T-helper 2 cell treated with Interferon-gamma antibody and Interleukin-4, amounts not matched to agents 5 μg/mL and 100 μg/mL, for 36 hours (primary cell): ENCODE measurements at regions not wholly inside any gene's neighbourhood (a gene's known extent, or its start where the extent isn't known, plus 50 kb on each side); places are given as distances from the start of the nearest gene placed in this dataset.

Source experiments
- DNase-seq: peaks from one replicate; pipeline ENCODE4 v3.0.0; 2021; ENCODE audit warnings: low spot score
- H3K27ac Mint-ChIP-seq: one replicate; pipeline ENCODE4 v1.8.0; 2021; ENCODE audit warnings: mild to moderate bottlenecking, mixed read lengths
- H3K27me3 Mint-ChIP-seq: one replicate; pipeline ENCODE4 v1.8.0; 2021; ENCODE audit warnings: low read depth, mixed read lengths
- H3K36me3 Mint-ChIP-seq: one replicate; pipeline ENCODE4 v1.8.0; 2021; ENCODE audit warnings: low read depth, mixed read lengths
- H3K4me1 Mint-ChIP-seq: one replicate; pipeline ENCODE4 v1.8.0; 2021; ENCODE audit warnings: low read depth, mixed read lengths
- H3K4me3 Mint-ChIP-seq: one replicate; pipeline ENCODE4 v1.8.0; 2022; ENCODE audit warnings: mild to moderate bottlenecking, moderate library complexity, mixed read lengths
- H3K9me3 Mint-ChIP-seq: one replicate; pipeline ENCODE4 v1.8.0; 2021; ENCODE audit warnings: mixed read lengths

DNA sequence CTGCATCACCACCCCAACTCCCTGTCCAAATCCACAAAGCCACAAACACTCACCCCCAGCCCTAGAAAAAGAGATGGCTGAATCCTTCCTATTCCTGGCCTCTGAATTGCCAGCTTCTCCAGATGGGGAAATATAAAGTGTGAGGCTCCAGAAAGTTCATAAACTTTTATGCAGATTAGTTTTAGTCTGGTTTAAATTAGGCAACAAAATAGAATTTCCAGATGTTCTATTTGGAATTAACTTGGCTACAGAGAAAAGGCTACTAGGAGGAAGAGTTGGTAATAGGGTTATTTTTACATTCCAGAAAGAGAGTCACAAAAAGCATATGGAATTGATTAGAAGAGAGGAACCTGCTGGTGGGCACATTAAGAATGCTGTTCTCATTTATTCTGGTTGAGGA is 56.0 kb downstream of the EN1 start:
- H3K4me3 Mint-ChIP-seq: no peak overlapping the region
- H3K27me3 Mint-ChIP-seq: no peaks in the 10 kb centered on the region
- H3K36me3 Mint-ChIP-seq: no peaks in the 10 kb centered on the region
- H3K27ac Mint-ChIP-seq: no peak overlapping the region
- no peaks in the 10 kb centered on the region for H3K4me1 Mint-ChIP-seq
- no peak for DNase-seq
- no peaks in the 10 kb centered on the region for H3K9me3 Mint-ChIP-seq

GRCh38 chr2:118786746-118787145 is 60.7 kb downstream of the EN1 start:
- DNase-seq: no peak
- Mint-ChIP-seq H3K27ac (no peak overlapping the region), H3K4me3 (no peak overlapping the region), H3K4me1 (no peaks in the 10 kb centered on the region), H3K27me3 (peaks cover 2% of the 10 kb centered on the region), H3K9me3 (no peaks in the 10 kb centered on the region), H3K36me3 (no peaks in the 10 kb centered on the region)

- Mint-ChIP-seq H3K36me3 (no peaks in the 10 kb centered on the region), H3K9me3 (no peaks in the 10 kb centered on the region), H3K27ac (no peak overlapping the region), H3K4me3 (no peak overlapping the region), H3K27me3 (peaks cover 2% of the 10 kb centered on the region), H3K4me1 (no peaks in the 10 kb centered on the region)
- no peak for DNase-seq
Observed at GRCh38 chr2:118784860-118785259, 62.6 kb downstream of the EN1 start.

DNA sequence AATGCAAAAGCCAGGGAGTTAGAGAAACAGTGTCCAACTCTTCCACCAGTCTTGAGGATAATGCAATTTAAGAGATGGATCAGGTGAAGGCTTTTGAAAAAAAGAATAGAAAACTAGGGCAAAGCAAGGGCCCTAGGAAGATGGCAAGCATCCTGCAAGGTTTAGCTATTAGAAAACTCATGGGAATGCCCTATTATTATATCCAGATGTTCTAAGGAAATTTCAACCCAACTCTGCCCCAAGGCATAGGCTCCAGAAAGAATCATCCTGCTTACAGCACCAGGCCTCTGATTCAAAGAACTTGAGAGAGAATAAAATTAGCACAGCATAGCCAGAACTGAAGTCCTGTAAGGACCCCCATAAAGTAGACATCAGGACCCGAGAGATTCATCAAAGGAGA is 68.1 kb downstream of the EN1 start:
- no peaks in the 10 kb centered on the region for H3K4me1 Mint-ChIP-seq
- DNase-seq: no peak
- no peak overlapping the region for H3K4me3 Mint-ChIP-seq
- no peaks in the 10 kb centered on the region for H3K36me3 Mint-ChIP-seq
- no peak overlapping the region for H3K27ac Mint-ChIP-seq
- no peaks in the 10 kb centered on the region for H3K9me3 Mint-ChIP-seq
- peaks cover 7% of the 10 kb centered on the region for H3K27me3 Mint-ChIP-seq

GRCh38 chr2:118774458-118775133 is 72.9 kb downstream of the EN1 start:
- peak overlapping the region; percentile 50 for H3K4me3 Mint-ChIP-seq

GRCh38 chr2:118773826-118774225 is 73.6 kb downstream of the EN1 start:
- peaks cover 28% of the 10 kb centered on the region for H3K27me3 Mint-ChIP-seq
- no peak for DNase-seq
- H3K9me3 Mint-ChIP-seq: no peaks in the 10 kb centered on the region
- no peak overlapping the region for H3K4me3 Mint-ChIP-seq
- no peak overlapping the region for H3K27ac Mint-ChIP-seq
- no peaks in the 10 kb centered on the region for H3K36me3 Mint-ChIP-seq
- no peaks in the 10 kb centered on the region for H3K4me1 Mint-ChIP-seq

More at GRCh38 chr2:118774458-118775133, 72.9 kb downstream of the EN1 start:
- peak; percentile 6 for DNase-seq
- peaks cover 28% of the 10 kb centered on the region for H3K27me3 Mint-ChIP-seq
- H3K4me1 Mint-ChIP-seq: no peaks in the 10 kb centered on the region
- no peaks in the 10 kb centered on the region for H3K36me3 Mint-ChIP-seq
- H3K9me3 Mint-ChIP-seq: no peaks in the 10 kb centered on the region
- H3K27ac Mint-ChIP-seq: no peak overlapping the region

GRCh38 chr2:118772487-118773200 is 74.8 kb downstream of the EN1 start:
- DNase-seq: no peak
- H3K36me3 Mint-ChIP-seq: no peaks in the 10 kb centered on the region
- H3K27me3 Mint-ChIP-seq: peaks cover 28% of the 10 kb centered on the region
- H3K4me1 Mint-ChIP-seq: no peaks in the 10 kb centered on the region
- no peak overlapping the region for H3K4me3 Mint-ChIP-seq
- no peaks in the 10 kb centered on the region for H3K9me3 Mint-ChIP-seq
- H3K27ac Mint-ChIP-seq: no peak overlapping the region

GRCh38 chr2:118769707-118770400 is 77.6 kb downstream of the EN1 start:
- DNase-seq: no peak
- Mint-ChIP-seq H3K36me3 (no peaks in the 10 kb centered on the region), H3K9me3 (no peaks in the 10 kb centered on the region), H3K27me3 (peaks cover 31% of the 10 kb centered on the region), H3K4me3 (no peak overlapping the region), H3K27ac (no peak overlapping the region), H3K4me1 (no peaks in the 10 kb centered on the region)

DNA sequence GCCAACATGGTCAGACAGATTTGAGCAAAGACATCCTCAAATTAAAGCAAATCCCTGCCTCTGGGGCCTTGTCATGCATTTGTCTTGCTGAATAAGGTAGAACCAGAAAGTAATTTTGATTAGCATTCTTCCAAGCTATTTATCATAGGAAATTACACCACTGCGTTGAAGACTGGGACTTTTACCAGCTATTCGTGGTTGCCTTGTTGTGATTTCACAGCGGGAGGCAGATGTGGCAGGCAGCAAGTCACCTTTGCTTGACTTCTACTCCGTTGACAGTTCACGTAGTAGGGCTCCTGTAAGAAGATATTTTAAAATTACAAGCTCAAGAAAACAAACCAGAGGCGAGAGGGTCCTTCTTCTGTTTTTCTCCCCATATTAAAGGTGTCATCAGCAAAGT is 80.6 kb downstream of the EN1 start:
- DNase-seq: no peak
- Mint-ChIP-seq H3K4me1 (no peaks in the 10 kb centered on the region), H3K9me3 (no peaks in the 10 kb centered on the region), H3K27me3 (peaks cover 25% of the 10 kb centered on the region), H3K36me3 (no peaks in the 10 kb centered on the region), H3K27ac (no peak overlapping the region), H3K4me3 (no peak overlapping the region)

GRCh38 chr2:118764855-118765254 is 82.6 kb downstream of the EN1 start:
- no peaks in the 10 kb centered on the region for H3K4me1 Mint-ChIP-seq
- no peaks in the 10 kb centered on the region for H3K9me3 Mint-ChIP-seq
- no peaks in the 10 kb centered on the region for H3K36me3 Mint-ChIP-seq
- no peak for DNase-seq
- H3K27me3 Mint-ChIP-seq: peaks cover 19% of the 10 kb centered on the region
- H3K27ac Mint-ChIP-seq: no peak overlapping the region
- no peak overlapping the region for H3K4me3 Mint-ChIP-seq

GRCh38 chr2:118763797-118764196 is 83.7 kb downstream of the EN1 start:
- H3K27me3 Mint-ChIP-seq: peaks cover 19% of the 10 kb centered on the region
- no peaks in the 10 kb centered on the region for H3K9me3 Mint-ChIP-seq
- H3K4me1 Mint-ChIP-seq: no peaks in the 10 kb centered on the region
- no peak for DNase-seq
- no peak overlapping the region for H3K27ac Mint-ChIP-seq
- H3K36me3 Mint-ChIP-seq: no peaks in the 10 kb centered on the region
- H3K4me3 Mint-ChIP-seq: no peak overlapping the region

- Mint-ChIP-seq H3K36me3 (no peaks in the 10 kb centered on the region), H3K9me3 (no peaks in the 10 kb centered on the region), H3K4me3 (no peak overlapping the region), H3K27me3 (peaks cover 19% of the 10 kb centered on the region), H3K27ac (no peak overlapping the region), H3K4me1 (no peaks in the 10 kb centered on the region)
- no peak for DNase-seq
Observed at GRCh38 chr2:118762290-118762689, 85.2 kb downstream of the EN1 start.

DNA sequence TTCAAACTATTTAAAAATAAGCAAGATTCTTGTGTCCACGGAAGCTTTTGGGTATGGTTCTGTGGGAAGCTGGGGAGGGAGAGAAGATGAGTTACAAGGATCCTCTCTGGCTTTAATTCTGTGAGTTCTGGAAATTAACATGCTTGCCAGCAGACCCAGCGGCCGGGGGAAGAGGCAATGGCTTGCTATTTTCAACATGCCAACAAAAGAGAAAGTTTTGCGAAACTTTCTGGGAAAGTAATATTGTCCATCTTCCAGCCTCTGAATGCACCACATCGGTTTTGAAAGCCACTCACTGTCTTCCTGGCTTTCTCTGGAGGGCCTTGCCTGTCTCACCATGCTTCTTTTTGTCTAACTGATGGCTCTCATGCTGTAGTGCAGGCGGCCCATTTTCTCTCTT is 85.7 kb downstream of the EN1 start:
- Mint-ChIP-seq H3K36me3 (no peaks in the 10 kb centered on the region), H3K4me1 (no peaks in the 10 kb centered on the region), H3K4me3 (no peak overlapping the region), H3K27me3 (peaks cover 19% of the 10 kb centered on the region), H3K9me3 (no peaks in the 10 kb centered on the region), H3K27ac (no peak overlapping the region)
- no peak for DNase-seq

DNA sequence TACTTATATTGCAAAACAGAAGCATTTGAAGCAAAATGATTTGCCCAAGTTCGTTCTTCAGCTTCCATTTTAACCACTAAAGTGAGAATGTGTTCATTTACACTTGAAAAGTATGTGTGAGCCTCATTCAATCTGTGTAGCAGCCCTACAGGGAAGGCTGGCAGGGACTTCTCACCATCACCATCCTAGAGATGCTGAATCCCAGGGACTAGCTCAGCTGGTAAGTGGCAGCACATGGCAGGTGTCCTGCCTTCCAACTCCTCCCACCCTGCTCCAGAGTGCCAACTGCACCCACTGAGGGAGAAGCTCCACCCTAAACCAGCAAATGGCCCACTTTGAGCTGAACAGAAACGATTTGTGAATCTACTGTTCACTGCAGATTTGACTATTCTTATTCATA is 91.5 kb downstream of the EN1 start:
- Mint-ChIP-seq H3K27ac (no peak overlapping the region), H3K27me3 (no peaks in the 10 kb centered on the region)

More for the DNA sequence above, 91.5 kb downstream of the EN1 start:
- no peaks in the 10 kb centered on the region for H3K36me3 Mint-ChIP-seq
- H3K4me1 Mint-ChIP-seq: no peaks in the 10 kb centered on the region
- no peak for DNase-seq
- H3K9me3 Mint-ChIP-seq: no peaks in the 10 kb centered on the region
- no peak overlapping the region for H3K4me3 Mint-ChIP-seq
